Stimulated activated CD8-positive, alpha-beta memory T cell treated with anti-CD3 and anti-CD28 coated beads, Interleukin-12 subunit alpha, Interleukin-12 subunit beta, amount 100 ng/mL, for 1 hour (primary cell): ENCODE measurements at regions not wholly inside any gene's neighbourhood (a gene's known extent, or its start where the extent isn't known, plus 50 kb on each side); places are given as distances from the start of the nearest gene placed in this dataset.
"Not testable (repeated sequence)": the region's sequence is repeated elsewhere in the genome, so short reads cannot be mapped to it uniquely, and the experiment has no call there.

Experiments
- DNase-seq: peaks from one replicate; pipeline ENCODE4 v3.0.0-alpha.2; 2020; ENCODE audit warnings: low read depth

DNA sequence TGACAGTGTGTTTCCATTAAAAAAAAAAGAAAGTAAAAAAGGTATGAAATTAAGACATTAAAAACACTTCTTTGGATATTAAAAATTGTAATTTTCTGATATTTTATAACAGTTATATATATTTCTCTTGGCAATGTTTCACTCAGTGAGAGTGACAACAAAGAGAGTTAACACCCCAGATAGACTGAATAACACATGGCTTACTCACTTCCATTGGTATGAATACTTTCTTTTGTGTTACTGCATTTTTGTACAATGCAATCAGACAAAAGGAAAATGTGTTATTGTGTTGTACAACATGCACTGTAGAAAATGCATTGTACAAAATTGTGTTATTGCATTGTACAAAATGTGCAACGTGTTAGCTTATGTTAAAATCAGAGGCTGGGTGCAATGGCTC lies 676.6 kb upstream of the AMELY start:
- not testable (repeated sequence) for DNase-seq

DNA sequence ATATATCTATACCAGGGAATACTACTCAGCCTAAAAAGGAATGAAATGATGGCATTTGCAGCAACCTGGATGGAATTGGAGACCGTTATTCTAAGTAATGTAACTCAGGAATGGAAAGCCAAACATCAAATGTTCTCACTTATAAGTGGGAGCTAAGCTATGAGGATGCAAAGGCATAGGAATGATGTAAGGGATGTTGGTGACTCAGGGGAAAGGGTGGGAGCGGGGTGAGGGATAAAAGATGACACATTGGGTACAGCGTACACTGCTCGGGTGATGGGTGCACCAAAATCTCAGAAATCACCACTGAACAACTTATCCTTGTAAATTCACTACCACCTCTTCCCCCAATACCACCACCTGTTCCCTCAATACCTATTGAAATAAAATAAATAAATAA lies 651.0 kb upstream of the AMELY start:
- DNase-seq: no peak

DNA sequence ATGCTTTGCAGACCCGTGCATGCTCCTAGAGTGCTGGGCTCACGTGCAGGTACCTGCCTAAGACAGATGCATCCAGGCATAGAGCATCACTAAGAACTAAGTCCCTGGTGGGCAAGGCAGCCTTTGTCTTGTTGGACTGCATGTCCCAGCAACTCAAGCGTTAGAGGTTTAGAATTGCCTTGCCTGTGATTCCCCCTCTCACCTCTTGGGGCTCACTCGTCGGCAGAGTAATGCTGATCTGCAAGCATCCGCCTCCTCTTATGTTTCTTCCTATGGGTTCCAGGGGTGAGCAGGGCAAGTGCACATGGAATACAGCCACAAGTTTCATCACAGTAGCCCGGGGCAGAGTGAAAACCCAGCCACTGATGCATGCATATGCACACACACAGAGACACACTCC lies 646.1 kb upstream of the AMELY start:
- no peak for DNase-seq

DNA sequence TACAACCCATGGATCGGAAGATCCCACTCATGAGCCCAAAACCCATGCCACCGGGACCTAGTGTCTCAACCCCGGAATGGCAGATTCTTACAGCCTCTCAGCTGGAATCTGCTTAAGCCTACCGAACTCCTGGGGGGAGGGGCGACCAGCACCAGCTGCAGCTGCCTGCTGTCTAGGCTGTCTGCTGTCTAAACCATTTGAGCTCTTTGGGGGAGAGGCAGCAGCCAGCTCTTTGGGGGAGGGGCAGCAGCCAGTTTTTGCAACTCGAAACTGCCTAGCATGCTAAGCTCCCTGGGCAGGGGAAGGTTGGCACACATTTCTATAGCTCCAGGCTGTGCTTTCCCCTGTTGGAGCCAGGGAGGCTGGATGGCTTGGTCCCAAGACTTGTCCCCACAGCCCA lies 643.5 kb upstream of the AMELY start:
- DNase-seq: no peak

DNA sequence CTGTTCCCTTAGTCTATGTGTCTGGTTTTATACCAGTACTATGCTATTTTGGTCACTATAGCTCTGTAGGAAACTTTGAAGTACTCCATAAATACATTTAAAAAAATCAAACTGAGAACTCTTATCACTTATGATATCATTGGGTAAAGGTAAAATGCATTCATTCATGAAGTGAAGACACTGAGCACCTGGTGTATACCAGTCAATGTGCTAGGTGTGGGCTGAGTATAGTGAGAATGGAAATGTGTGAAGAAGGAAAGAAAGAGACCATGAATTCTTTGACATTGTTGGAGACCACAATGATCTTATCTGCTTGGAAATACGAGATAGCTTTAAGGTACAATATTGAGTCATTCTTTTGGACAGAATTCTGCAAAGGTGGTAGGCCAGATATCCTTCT lies 633.5 kb upstream of the AMELY start:
- no peak for DNase-seq

DNA sequence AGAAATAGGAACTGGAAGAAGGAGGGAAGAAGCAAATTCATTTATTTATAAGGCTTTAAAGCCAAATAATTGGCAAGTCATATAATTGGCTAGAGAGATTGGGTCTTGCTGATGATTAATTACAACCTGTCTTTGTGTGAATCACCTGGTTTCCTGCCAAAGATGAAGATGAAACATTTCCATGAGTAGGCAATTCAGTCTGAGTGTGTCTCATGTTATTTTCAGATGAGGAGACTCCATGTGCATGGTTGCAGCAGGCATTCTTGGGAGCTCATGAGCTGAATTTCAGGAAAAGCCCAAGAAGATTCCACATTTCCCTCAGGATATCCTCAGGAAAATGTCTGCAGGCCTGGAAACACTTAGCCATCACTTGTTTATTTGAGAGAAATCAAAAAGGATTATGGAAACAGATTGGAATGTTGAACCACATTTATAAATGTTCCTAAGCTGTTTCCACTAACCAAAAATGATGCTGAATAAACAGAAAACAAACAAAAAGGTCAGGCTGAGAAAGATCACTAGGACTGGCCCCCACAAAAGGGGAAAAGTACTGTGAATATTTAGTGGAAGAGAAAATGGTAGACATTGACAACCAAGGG lies 632.7 kb upstream of the AMELY start:
- no peak for DNase-seq

DNA sequence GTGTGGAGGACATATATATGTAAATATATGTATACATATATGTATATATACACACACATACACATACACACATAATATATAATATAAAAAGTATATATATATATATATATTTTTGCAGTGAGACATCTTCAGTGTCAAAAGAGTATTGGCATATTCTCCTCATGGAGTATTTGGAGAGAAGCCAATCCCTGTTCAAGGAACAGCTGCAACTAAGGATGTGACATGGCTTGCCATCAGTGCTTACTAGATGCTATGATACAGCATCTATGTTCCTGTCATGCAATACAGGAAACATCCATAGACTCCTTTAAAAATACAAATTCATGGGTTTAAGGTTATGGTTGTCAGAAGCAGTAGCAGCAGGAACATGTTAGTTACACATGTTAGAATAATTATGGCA lies 632.0 kb upstream of the AMELY start:
- no peak for DNase-seq

DNA sequence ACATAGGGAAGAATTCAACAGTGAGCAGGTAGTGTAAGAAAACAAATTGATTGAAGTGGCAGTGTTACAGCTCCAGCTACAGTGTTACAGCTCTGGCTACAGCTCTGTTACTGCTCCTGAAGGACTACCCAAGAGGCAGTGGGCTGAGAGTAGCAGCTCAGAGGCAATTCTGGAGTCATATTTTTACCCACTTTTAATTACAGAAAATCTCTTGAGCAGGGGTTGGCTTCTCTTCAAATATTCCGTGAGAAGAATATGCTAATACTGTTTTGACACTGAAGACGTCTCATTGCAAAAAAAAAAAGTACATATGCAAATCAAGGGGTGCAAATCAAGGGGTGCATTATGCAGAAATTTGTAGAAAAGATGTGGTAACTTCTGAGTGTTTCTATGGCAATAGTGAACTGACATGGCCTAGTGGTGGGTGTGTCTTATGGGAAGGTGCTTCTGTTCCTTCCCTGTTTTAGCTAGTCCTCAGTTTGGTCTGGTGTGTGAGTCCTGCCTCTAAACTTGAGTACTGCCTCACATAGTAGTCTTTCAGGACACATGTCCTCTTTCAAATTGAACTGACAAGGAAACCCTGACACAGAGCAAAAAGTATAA lies 630.8 kb upstream of the AMELY start:
- no peak for DNase-seq

DNA sequence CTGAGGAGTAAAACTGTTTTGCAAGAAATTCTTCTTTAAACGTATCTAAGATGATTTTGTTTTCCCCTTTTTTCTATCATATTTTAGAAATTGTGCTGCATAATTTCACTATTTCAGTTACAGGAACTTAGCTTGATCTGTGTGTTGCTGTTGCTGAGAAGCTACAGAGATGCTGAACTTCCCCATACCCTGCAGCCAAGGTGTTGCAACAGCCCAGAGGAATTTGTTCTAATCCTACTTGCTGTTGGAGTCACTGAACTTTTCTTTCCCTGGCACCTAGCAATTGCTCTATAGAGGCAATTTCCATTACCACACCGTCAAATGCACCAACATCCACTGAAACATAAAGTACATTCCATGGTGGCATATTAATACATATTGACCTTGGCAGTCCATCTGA lies 617.8 kb upstream of the AMELY start:
- no peak for DNase-seq

DNA sequence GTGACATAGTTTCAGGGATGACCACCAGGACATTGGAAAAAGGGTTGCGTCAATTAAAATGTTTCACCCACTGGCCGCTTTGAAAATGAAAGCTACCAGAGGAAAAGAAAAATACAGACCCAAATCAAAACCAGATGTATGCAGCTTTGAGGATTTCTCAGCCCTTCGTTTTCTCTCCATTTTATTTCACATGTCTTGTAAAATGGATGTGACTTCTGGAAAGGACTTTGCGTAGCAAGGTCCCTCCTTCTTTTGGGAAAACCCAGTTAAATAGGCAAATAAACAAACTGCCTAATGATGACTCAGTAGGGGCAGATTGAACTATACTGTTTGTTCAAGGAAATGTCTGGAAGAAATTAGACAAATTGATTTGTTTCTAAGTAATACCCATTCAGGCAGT lies 616.0 kb upstream of the AMELY start:
- not testable (repeated sequence) for DNase-seq

DNA sequence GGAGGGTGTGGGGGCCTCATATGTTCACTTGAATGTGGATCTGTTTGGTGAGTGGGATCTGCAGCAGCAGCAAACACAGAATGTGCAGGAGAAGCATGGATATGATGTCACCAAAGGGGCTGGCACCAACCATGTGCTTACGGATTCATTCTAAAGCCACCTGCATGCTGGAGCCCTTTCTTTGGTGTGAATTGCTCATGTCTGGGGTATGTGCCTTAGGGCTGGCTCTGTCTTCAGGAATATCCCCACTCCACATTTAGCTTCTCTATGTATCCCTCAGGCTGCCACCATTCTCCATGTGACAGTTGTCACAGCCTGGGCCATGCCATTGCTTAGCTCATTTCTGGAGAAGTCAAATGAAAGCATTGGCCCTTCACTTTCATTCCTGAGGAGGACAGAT lies 606.8 kb upstream of the AMELY start:
- no peak for DNase-seq

DNA sequence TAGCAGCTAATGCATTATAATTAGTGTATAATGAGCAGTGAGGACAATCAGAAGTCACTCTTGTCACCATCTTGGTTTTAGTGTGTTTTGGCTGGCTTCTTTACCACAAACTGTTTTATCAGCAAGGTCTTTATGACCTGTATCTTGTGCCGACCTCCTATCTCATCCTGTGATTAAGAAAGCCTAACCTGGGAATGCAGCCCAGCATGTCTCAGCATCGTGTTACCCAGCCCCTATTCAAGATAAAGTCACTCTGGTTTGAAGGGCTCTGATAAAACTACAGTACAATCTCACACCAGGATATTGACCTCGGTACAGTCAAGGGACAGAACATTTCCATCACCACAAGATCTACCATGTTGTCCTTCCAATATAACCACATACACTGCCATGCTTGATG lies 604.7 kb upstream of the AMELY start:
- no peak for DNase-seq

DNA sequence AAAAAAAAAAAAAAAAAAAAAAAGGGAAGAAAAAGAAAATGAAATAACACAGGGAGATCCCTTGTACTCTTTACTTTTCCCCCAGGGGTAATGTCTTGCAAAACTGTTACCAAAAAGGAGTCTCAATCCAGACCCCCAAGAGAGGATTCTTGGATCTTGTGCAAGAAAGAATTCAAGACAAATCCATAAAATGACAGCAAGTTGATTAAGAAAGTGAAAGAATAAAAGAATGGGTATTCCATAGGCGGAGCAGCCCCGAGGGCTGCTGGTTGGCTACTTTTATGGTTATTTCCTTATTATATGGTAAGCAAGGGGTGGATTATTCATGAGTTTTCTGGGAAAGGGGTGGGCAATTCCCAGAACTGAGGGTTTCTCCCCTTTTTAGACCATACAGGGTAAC lies 604.3 kb upstream of the AMELY start:
- DNase-seq: no peak

DNA sequence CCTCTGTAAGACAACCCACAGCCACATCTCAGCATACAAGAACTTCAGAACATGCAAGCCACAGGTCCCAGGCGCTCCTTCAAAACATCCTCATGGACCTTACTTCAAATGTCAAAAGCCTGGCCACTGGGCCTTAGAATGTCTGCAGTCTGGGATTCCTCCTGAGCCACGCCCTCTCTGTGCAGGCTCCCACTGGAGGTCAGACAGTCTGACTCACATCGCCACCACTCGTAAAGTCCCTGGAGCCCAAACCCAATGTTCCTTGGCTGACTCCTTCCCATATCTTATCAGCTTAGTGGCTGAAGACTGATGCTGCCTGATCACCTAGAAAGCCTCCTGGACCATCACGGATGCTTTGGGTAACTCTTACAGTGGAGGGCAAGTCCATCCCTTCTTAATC lies 591.3 kb upstream of the AMELY start:
- DNase-seq: no peak

DNA sequence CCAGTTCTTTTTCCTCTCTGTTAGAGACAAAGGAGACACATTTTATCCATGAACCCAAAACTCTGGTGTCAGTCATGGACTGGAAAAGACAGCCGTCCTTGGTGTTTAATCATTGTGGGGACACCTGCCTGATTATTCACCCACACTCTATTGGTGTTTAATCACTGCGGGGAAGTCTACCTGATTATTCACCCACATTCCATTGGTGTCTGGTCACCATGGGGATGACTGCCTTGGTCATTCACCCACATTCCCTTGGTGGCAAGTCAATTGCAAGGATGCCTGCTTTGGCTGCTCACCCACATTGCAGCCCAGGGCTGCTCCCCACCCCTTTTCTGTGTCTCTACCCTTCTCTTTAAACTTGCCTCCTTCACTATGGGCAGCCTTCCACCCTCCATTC lies 589.7 kb upstream of the AMELY start:
- DNase-seq: no peak

DNA sequence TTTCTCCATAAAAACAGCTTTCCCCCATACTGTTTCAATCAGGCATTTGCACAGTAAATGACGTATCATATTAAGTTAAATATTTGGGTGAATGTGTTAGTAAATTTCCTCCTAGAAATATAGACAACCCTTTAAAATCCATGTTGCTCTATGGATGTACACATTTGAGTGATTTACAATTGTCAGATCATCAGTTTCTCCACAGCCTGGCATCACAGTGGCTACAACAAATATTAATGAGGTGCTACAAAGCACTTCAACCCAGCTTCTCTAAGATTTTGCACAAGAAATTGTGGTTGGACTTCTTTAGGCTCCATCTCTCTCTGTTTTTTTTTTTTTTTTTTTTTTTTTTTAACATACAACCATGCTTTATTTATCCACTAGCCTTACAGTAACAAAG lies 584.4 kb upstream of the AMELY start:
- DNase-seq: no peak

DNA sequence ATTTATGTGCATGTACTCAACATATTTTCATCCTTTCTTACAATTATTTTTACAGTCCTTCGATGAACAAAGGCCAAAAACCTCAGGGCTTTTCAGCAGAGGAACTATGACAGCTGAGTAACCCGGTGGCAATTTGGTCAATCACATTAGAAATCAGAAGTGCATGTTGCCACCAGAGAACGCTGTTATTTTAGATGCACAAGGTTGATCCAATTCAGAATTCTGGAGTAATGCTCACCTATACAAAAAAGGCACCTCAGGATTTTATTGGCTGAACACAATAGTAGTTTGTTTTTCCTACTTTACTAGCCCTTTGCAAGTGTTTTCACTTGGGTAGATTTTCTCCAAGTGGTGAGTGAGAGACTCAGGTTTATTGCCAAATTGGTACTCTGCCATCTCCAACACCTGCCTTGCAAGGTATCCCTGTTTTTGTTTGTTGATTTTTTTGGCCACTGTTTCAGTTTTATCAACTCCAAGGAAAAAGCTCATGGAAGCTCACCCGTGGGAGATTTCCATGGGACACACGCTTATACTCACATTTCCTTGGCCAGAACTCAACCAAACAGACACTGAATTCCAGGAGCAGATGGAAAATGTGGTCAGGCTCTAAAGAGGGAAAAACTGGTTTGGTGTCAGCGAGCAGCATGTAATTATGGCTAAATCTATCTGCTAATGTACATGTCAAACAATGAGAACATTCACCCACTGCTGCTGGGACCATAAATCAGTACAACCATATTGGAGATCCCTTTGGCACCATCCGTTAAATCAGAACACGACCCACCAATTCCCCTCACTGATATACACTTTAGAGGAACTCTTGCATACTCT lies 573.1 kb upstream of the AMELY start:
- DNase-seq: not testable (repeated sequence)

DNA sequence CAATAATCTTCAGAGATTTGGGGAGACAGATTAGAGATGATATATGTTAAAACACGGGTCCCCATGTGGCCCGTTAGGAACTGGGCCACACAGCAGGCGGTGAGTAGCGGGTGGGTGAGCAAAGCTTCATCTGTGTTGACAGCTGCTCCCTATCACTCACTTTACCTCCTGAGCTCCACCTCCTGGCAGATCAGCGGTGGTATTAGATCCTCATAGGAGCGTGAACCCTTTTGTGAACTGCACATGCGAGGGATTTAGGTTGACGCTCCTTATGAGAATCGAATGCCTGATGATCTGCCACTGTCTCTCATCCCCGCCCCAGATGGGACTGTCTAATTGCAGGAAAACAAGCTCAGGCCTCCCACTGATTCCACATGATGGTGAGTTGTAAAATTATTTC lies 560.4 kb upstream of the AMELY start:
- DNase-seq: no peak

DNA sequence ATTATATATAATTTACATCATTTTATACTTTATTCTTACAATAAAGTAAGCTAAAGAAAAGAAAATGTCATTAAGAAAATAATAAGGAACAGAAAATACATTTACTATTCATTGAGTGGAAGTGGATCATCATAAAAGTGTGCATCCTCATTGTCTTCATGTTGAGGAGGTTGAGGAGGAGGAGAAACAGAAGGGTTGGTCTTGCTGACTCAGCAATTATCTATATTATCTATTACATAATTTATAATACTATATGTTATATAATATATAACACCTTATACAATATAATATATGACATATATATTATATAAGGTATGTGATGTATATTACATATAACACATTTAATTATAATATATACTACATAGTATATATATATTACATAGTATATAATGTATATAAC lies 558.5 kb upstream of the AMELY start:
- DNase-seq: no peak

DNA sequence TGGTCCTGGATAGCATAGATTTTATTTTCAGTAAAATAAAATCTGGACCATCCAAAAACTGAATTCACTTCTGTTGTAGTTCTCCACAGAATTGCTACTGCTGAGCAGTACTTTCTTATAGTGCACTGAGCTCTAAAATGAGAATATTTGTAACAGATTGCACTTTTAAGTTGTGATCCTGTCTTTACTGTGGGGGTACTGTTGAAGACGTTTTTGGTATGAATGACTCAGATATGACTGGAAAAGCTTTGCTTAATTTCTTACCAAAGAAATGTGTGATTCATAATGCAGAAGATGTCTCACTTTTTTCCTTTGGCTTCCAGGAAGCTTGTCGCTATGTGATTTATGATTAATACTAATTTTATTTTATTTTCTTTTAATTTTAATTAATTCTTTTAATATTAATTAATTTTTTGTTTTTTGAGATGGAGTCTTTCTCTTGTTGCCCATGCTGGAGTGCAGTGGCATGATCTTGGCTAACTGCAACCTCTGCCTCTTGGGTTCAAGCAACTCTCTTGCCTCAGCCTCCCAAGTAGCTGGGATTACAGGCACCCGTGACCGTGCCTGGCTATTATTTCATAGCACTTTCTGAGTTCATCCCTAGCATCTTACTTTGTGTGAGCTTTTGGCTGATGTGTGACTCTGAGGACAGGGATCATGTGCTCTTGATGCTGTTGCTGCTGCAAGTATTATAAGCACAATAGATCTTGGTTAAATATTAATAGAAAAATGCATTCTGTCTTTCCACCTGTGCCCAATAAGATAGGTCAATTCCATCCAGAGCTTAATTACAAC lies 557.6 kb upstream of the AMELY start:
- no peak for DNase-seq

DNA sequence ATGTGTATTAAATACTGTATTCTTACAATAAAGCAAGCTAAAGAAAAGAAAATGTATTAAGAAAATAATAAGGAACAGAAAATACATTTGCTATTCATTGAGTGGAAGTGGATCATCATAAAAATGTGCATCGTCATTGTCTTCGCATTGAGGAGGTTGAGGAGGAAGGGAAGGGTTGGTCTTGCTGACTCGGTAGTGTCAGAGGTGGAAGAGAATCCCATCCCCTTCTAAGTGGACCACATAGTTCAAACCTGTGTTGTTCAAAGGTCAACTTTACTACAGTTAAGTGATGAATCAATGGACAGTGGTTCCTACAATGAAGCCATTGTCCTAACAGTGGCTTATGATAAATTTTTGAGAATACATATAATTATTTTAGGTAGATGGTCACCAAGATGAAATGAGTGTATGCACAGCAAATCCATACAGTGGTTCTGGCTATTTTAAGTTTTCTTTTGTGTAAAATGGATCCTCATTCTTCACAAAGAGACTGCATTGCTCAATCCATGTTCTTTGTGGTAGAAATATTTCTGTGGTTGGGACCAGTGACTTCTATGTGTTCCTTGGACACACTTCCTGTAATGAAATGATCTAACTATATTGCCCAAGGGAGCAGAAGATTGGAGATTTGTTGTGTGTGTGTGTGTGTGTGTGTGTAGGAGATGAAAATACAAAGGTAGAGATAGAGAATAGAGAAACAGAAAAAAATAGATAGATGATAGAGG lies 556.4 kb upstream of the AMELY start:
- no peak for DNase-seq

DNA sequence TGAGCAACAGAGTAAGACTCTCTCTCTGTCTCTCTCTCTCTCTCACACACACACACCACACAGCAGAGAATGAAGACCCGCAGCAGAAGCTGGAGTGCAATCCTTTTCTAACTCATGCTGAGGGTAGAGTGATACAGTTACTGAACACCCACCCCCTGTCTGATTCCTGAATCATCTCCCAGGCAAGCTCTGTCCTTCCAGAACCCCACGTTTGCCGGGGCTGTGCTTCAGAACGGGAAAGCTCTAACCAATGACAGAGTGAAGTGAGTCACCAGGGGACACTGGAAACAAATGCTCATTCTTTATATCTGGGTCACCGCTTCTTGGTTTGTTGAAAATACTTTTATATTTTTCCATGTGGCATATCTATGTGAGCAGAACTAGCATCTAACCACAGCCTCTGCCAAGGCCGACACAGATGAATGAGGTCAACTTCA lies 553.7 kb upstream of the AMELY start:
- no peak for DNase-seq
